A673 (cell line): ENCODE measurements at regions not wholly inside any gene's neighbourhood (a gene's known extent, or its start where the extent isn't known, plus 50 kb on each side); places are given as distances from the start of the nearest gene placed in this dataset.

Experiments used
- BruUV-seq: library from RNA; stranded (reverse); fragments of 400-500 nt; replicated peaks from 2 replicates; lab custom pipeline; 2021; lab: Mats Ljungman, UMichigan
- CTCF ChIA-PET: fragments of 300-600 bp; sonication (Branson Sonifier 250); formaldehyde crosslinking; loops from one replicate; lab custom pipeline; 2022; ENCODE audit warnings: antibody characterized with exemption; lab: Charles Lee
- POLR2A ChIA-PET: fragments of 300-600 bp; sonication (Branson Sonifier 250); formaldehyde crosslinking; loops from one replicate; lab custom pipeline; 2022; ENCODE audit warnings: antibody characterized with exemption; ENCODE audit not compliant: low non-redundant PET; lab: Charles Lee
- DNase-seq: peaks from one replicate; pipeline ENCODE4 v3.0.0-alpha.2; 2015; ENCODE audit warnings: low spot score
- H3K27ac ChIP-seq: fragments of 200-600 bp; sonication (generic); 2 replicates; pipeline ENCODE4 v1.5.1; 2016; ENCODE audit warnings: mixed run types, low read depth, mild to moderate bottlenecking, mixed read lengths, antibody characterized with exemption, low read length; ENCODE audit not compliant: poor library complexity, severe bottlenecking
- H3K27me3 ChIP-seq: fragments of 200-600 bp; sonication (generic); replicated peaks from 2 replicates; pipeline ENCODE4 v1.6.1; 2017; ENCODE audit warnings: mixed run types, low read depth, mild to moderate bottlenecking, mixed read lengths, antibody characterized with exemption, low read length; ENCODE audit not compliant: insufficient read depth, poor library complexity
- H3K36me3 ChIP-seq: fragments of 200-600 bp; sonication (generic); 2 replicates; pipeline ENCODE4 v1.6.1; 2016; ENCODE audit warnings: mixed run types, mild to moderate bottlenecking, mixed read lengths, antibody characterized with exemption, low read length; ENCODE audit not compliant: insufficient read depth, poor library complexity, severe bottlenecking
- H3K4me1 ChIP-seq: fragments of 200-600 bp; sonication (generic); 2 replicates; pipeline ENCODE4 v1.6.1; 2017; ENCODE audit warnings: mixed run types, mild to moderate bottlenecking, mixed read lengths, antibody characterized with exemption, low read length; ENCODE audit not compliant: insufficient read depth, poor library complexity, severe bottlenecking
- H3K4me3 ChIP-seq: fragments of 200-600 bp; sonication (generic); 2 replicates; pipeline ENCODE4 v1.5.1; 2016; ENCODE audit warnings: low read depth, mixed run types, mild to moderate bottlenecking, mixed read lengths, low read length; ENCODE audit not compliant: poor library complexity, severe bottlenecking
- H3K9me3 ChIP-seq: fragments of 200-600 bp; sonication (generic); 2 replicates; pipeline ENCODE4 v1.6.1; 2016; ENCODE audit warnings: mixed run types, low read depth, mild to moderate bottlenecking, mixed read lengths, antibody characterized with exemption, low read length; ENCODE audit not compliant: poor library complexity, severe bottlenecking
- CTCF ChIP-seq: fragments of 300-800, 200-600 bp; sonication (generic); conservative IDR thresholded peaks from 2 replicates; pipeline ENCODE4 v1.5.1; 2017; ENCODE audit warnings: low read depth, mild to moderate bottlenecking, antibody characterized with exemption, low read length, moderate library complexity, mixed read lengths
- EZH2 ChIP-seq: fragments of 200-600 bp; sonication (generic); IDR thresholded peaks from 2 replicates; pipeline ENCODE4 v1.6.1; 2017; ENCODE audit warnings: borderline replicate concordance, low read depth, mild to moderate bottlenecking, mixed read lengths, antibody characterized with exemption, low read length; ENCODE audit not compliant: poor library complexity, severe bottlenecking
- intact Hi-C: fragments of 100-400 bp; cut with micrococcal nuclease; formaldehyde crosslinking; loops from one replicate; pipeline ENCODE4 v1.10.0; 2022; ENCODE audit not compliant: unreplicated experiment

- ChIA-PET CTCF (no interaction called here), POLR2A (no interaction called here)
- no peaks in the 10 kb centered on the region for H3K4me1 ChIP-seq
- intact Hi-C loops = no loop called here
- no peaks in the 10 kb centered on the region for H3K9me3 ChIP-seq
- no TSS peak for BruUV-seq
- no peaks in the 10 kb centered on the region for H3K36me3 ChIP-seq
- no peak for DNase-seq
- H3K27ac ChIP-seq = no peak overlapping the region
- TF ChIP-seq CTCF (no peak), EZH2 (no peak)
- no peaks in the 10 kb centered on the region for H3K27me3 ChIP-seq
- no peak overlapping the region for H3K4me3 ChIP-seq
Measured at GRCh38 chr22:48321986-48322545, 1505.6 kb downstream of the BRD1 start.

GRCh38 chr22:48320683-48321451 lies 1506.8 kb downstream of the BRD1 start:
- POLR2A ChIA-PET = no interaction called here
- CTCF ChIA-PET = no interaction called here

GRCh38 chr22:48320048-48320682 lies 1507.5 kb downstream of the BRD1 start:
- no peak for TF ChIP-seq EZH2
- no peak for TF ChIP-seq CTCF
- no peaks in the 10 kb centered on the region for H3K4me1 ChIP-seq
- H3K27ac ChIP-seq = no peak overlapping the region
- H3K4me3 ChIP-seq = no peak overlapping the region
- ChIA-PET POLR2A (no interaction called here), CTCF (no interaction called here)
- H3K9me3 ChIP-seq = no peaks in the 10 kb centered on the region
- no peaks in the 10 kb centered on the region for H3K36me3 ChIP-seq
- intact Hi-C loops = no loop called here
- BruUV-seq = no TSS peak
- no peak for DNase-seq
- H3K27me3 ChIP-seq = no peaks in the 10 kb centered on the region

More at GRCh38 chr22:48320683-48321451, 1506.8 kb downstream of the BRD1 start:
- Histone ChIP-seq H3K27me3 (no peaks in the 10 kb centered on the region), H3K27ac (no peak overlapping the region), H3K4me3 (no peak overlapping the region), H3K4me1 (no peaks in the 10 kb centered on the region), H3K36me3 (no peaks in the 10 kb centered on the region), H3K9me3 (no peaks in the 10 kb centered on the region)
- intact Hi-C loops = no loop called here
- no TSS peak for BruUV-seq
- TF ChIP-seq EZH2 = no peak
- peak; percentile 36 for DNase-seq
